Smooth muscle cell (in vitro differentiated cells): ENCODE measurements at regions not wholly inside any gene's neighbourhood (a gene's known extent, or its start where the extent isn't known, plus 50 kb on each side); places are given as distances from the start of the nearest gene placed in this dataset.
A peak's percentile ranks its signal among the peaks of the same experiment; 100 is the strongest.

Source experiments
- DNase-seq: peaks from one replicate; lab custom pipeline; 2025; ENCODE audit not compliant: unreplicated experiment; lab: John Stamatoyannopoulos, UW
- H2AFZ ChIP-seq: fragments of 200-600 bp; sonication (generic); 2 replicates; pipeline ENCODE4 v1.6.0; 2016; ENCODE audit warnings: antibody characterized with exemption, low read depth, mild to moderate bottlenecking
- H3F3A ChIP-seq: fragments of 200-600 bp; sonication (generic); 2 replicates; pipeline ENCODE4 v1.6.0; 2017; ENCODE audit warnings: antibody characterized with exemption, low read depth
- H3K27ac ChIP-seq: fragments of 200-600 bp; sonication (generic); 2 replicates; pipeline ENCODE4 v1.5.1; 2016; ENCODE audit warnings: low read depth, mild to moderate bottlenecking
- H3K27me3 ChIP-seq: fragments of 200-600 bp; sonication (generic); 2 replicates; pipeline ENCODE4 v1.6.1; 2016; ENCODE audit warnings: low read depth, mild to moderate bottlenecking
- H3K36me3 ChIP-seq: fragments of 200-600 bp; sonication (generic); 2 replicates; pipeline ENCODE4 v1.5.1; 2016; ENCODE audit warnings: low read depth
- H3K4me1 ChIP-seq: fragments of 200-600 bp; sonication (generic); 2 replicates; pipeline ENCODE4 v1.5.1; 2016; ENCODE audit warnings: low read depth
- H3K4me2 ChIP-seq: fragments of 200-600 bp; sonication (generic); 2 replicates; pipeline ENCODE4 v1.6.0; 2016; ENCODE audit warnings: mild to moderate bottlenecking
- H3K4me3 ChIP-seq: fragments of 200-600 bp; sonication (generic); 2 replicates; pipeline ENCODE4 v1.5.1; 2016; ENCODE audit warnings: mild to moderate bottlenecking
- H3K79me2 ChIP-seq: fragments of 200-600 bp; sonication (generic); 2 replicates; pipeline ENCODE4 v1.6.0; 2016; ENCODE audit warnings: low read depth, mild to moderate bottlenecking
- H3K9ac ChIP-seq: fragments of 200-600 bp; sonication (generic); 2 replicates; pipeline ENCODE4 v1.6.0; 2016; ENCODE audit warnings: low read depth
- H3K9me3 ChIP-seq: fragments of 200-600 bp; sonication (generic); replicated peaks from 2 replicates; pipeline ENCODE4 v1.5.1; 2016; ENCODE audit warnings: low read depth
- H4K20me1 ChIP-seq: fragments of 200-600 bp; sonication (generic); 2 replicates; pipeline ENCODE4 v1.6.0; 2016; ENCODE audit warnings: low read depth
- WGBS: methylation state at CpG from one replicate; pipeline ENCODE4 v1.1.7; 2016; ENCODE audit warnings: low lambda C conversion rate; 5-methylcytosine and 5-hydroxymethylcytosine counted together
- TF ChIP-seq, protein P1 (sequence below): fragments of 200-600 bp; sonication (generic); IDR thresholded peaks from 2 replicates; pipeline ENCODE4 v1.5.1; 2017; ENCODE audit warnings: borderline replicate concordance, mild to moderate bottlenecking, antibody characterized with exemption; ENCODE audit not compliant: insufficient read depth, poor library complexity, severe bottlenecking

DNA sequence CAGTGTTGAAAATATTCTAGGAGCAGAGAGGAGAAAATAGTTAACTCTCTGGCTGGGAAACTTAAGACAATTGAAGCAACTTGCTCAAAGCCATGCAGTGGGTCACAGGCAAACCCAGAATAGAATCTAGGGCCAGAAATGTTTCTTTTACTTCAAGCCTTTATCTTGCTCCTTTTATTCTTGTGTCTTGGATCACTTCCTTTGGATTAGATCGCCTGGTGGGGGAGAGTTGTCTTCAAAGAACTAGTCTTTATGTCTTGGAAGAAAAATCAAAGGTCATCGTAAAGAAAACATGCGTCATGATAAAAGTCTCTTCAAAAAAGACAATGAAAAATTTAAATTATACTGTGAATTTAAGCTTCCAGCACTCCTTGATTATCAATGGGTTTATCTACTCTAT, 493.6 kb upstream of the USP24 start:
- DNase-seq: no peak

DNA sequence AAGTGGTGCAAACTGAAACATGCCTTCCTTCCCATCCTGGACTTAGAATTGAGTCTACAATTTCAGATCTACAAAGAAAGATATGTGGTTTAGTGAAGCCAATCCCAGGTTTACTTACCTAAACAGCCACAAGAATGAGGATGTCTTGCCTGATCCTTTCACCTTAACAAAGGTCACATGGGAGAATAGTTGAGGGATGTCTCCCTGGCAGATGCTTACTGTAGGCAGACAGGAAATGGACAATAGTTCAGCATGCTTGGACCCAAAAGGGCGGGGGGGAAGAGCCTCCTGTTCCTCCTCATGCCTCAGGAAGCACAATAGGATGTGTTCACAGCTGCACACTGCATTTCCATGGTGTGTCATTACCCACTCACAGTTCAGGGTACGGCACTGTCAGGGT, 492.7 kb upstream of the USP24 start:
- peaks cover 9% of the 10 kb centered on the region for H3F3A ChIP-seq
- H4K20me1 ChIP-seq: no peaks in the 10 kb centered on the region
- H3K9ac ChIP-seq: no peak overlapping the region
- 98% methylated on average over 2 of the region's 2 CpGs for WGBS
- H3K4me2 ChIP-seq: no peak overlapping the region
- no peaks in the 10 kb centered on the region for H3K79me2 ChIP-seq
- no peak overlapping the region for H2AFZ ChIP-seq
- H3K27ac ChIP-seq: no peak overlapping the region
- H3K4me3 ChIP-seq: no peak overlapping the region
- H3K27me3 ChIP-seq: no peaks in the 10 kb centered on the region
- peaks cover 12% of the 10 kb centered on the region for H3K4me1 ChIP-seq
- H3K36me3 ChIP-seq: no peaks in the 10 kb centered on the region
- H3K9me3 ChIP-seq: no peaks in the 10 kb centered on the region
- no peak for DNase-seq
- TF ChIP-seq, protein P1, sequence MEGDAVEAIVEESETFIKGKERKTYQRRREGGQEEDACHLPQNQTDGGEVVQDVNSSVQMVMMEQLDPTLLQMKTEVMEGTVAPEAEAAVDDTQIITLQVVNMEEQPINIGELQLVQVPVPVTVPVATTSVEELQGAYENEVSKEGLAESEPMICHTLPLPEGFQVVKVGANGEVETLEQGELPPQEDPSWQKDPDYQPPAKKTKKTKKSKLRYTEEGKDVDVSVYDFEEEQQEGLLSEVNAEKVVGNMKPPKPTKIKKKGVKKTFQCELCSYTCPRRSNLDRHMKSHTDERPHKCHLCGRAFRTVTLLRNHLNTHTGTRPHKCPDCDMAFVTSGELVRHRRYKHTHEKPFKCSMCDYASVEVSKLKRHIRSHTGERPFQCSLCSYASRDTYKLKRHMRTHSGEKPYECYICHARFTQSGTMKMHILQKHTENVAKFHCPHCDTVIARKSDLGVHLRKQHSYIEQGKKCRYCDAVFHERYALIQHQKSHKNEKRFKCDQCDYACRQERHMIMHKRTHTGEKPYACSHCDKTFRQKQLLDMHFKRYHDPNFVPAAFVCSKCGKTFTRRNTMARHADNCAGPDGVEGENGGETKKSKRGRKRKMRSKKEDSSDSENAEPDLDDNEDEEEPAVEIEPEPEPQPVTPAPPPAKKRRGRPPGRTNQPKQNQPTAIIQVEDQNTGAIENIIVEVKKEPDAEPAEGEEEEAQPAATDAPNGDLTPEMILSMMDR: no peak

More for the DNA sequence above, 493.6 kb upstream of the USP24 start:
- no peaks in the 10 kb centered on the region for H3K9me3 ChIP-seq
- no peak overlapping the region for H3K4me3 ChIP-seq
- TF ChIP-seq, protein P1: no peak
- H3K27me3 ChIP-seq: no peaks in the 10 kb centered on the region
- peak overlapping the region; percentile 53 for H3K27ac ChIP-seq
- H4K20me1 ChIP-seq: no peaks in the 10 kb centered on the region
- no peaks in the 10 kb centered on the region for H3K36me3 ChIP-seq
- H3K9ac ChIP-seq: no peak overlapping the region
- H3K4me1 ChIP-seq: peaks cover 12% of the 10 kb centered on the region
- peak overlapping the region; percentile 75 for H2AFZ ChIP-seq
- peak overlapping the region; percentile 46 for H3K4me2 ChIP-seq
- peaks cover 9% of the 10 kb centered on the region for H3F3A ChIP-seq
- WGBS: 35% methylated on average over 3 of the region's 3 CpGs
- H3K79me2 ChIP-seq: no peaks in the 10 kb centered on the region

DNA sequence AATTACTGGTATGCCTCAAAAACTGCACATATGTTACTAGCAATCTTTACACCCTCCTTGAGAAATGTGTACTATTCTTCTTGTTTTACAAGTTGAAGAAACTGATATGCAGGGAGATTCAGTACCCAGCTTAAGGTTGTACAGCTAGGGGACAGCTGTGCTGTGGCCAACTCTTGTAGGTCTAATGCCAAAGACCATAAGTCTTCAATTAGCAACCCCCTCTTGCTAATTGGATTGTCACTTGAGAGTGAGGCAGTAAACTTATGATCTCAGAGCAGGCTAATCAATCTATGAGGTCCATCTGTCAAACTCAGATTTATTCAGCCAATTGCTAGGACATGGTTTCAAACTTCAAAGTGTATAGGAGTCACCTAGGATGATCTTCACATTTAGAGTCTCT, 492.0 kb upstream of the USP24 start:
- no peak overlapping the region for H3K4me2 ChIP-seq
- H3K9ac ChIP-seq: no peak overlapping the region
- TF ChIP-seq, protein P1: no peak
- no peaks in the 10 kb centered on the region for H3K9me3 ChIP-seq
- no peak overlapping the region for H3K4me3 ChIP-seq
- H2AFZ ChIP-seq: no peak overlapping the region
- no peak for DNase-seq
- H3K27ac ChIP-seq: no peak overlapping the region
- no peaks in the 10 kb centered on the region for H4K20me1 ChIP-seq
- no peaks in the 10 kb centered on the region for H3K79me2 ChIP-seq
- H3K4me1 ChIP-seq: peaks cover 12% of the 10 kb centered on the region
- no peaks in the 10 kb centered on the region for H3K27me3 ChIP-seq
- H3K36me3 ChIP-seq: no peaks in the 10 kb centered on the region
- peaks cover 6% of the 10 kb centered on the region for H3F3A ChIP-seq

DNA sequence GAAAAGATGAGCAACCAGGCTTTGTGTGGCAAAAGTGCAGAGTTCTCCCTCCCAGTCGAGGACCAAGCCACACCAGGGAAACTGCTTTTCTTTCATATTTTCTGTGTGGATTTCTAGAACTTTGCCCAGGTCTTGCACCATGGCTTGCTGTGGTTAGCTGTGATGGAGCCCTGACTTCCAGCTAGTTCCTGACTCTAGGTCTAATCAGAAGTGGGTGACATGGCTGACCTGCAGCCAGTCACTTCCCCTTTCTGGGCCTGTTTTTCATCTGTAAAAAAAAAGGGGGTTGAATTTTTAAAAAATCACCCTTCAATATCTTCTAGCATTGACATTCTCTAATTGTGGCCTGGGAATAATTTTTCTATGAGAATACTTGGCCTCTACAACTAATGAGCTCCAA, 491.2 kb upstream of the USP24 start:
- TF ChIP-seq, protein P1: no peak
- H3K36me3 ChIP-seq: no peaks in the 10 kb centered on the region
- no peaks in the 10 kb centered on the region for H3K9me3 ChIP-seq
- DNase-seq: no peak
- H3K9ac ChIP-seq: no peak overlapping the region
- H3K27ac ChIP-seq: no peak overlapping the region
- peaks cover 12% of the 10 kb centered on the region for H3K4me1 ChIP-seq
- H2AFZ ChIP-seq: no peak overlapping the region
- H3K4me2 ChIP-seq: no peak overlapping the region
- peaks cover 2% of the 10 kb centered on the region for H3F3A ChIP-seq
- no peaks in the 10 kb centered on the region for H3K27me3 ChIP-seq
- no peak overlapping the region for H3K4me3 ChIP-seq
- WGBS: 100% methylated on average over 1 of the region's 1 CpG
- H3K79me2 ChIP-seq: no peaks in the 10 kb centered on the region
- no peaks in the 10 kb centered on the region for H4K20me1 ChIP-seq
